ENCODE measurements at regions not wholly inside any gene's neighbourhood (a gene's known extent, or its start where the extent isn't known, plus 50 kb on each side); places are given as distances from the start of the nearest gene placed in this dataset.

GRCh38 chr16:79947771-79948170, 347.2 kb upstream of the MAF start:
- intact Hi-C loops (cut with micrococcal nuclease; ENCODE audit: unreplicated experiment): no loop called here
- Histone ChIP-seq H3K9me2 (ENCODE audit: insufficient read depth) (no peaks in the 10 kb centered on the region; the same call in none of the 2 replicates), H3K27me3 (ENCODE audit: insufficient read depth, low read depth) (peaks cover 38% of the 10 kb centered on the region), H3F3A (ENCODE audit: insufficient read depth, low read depth) (no peaks in the 10 kb centered on the region), H3K4me1 (replicated peaks; ENCODE audit: insufficient read depth) (no peaks in the 10 kb centered on the region), H2AFZ (no peak overlapping the region; the same call in 1 of the 2 replicates), H4K20me1 (ENCODE audit: insufficient read depth) (no peaks in the 10 kb centered on the region), H3K4me2 (no peak overlapping the region), H3K9me3 (ENCODE audit: insufficient read depth, low read depth) (no peaks in the 10 kb centered on the region; the same call in 1 of the 2 replicates), H3K79me2 (ENCODE audit: low read depth) (no peaks in the 10 kb centered on the region), H3K27ac (no peak overlapping the region), H3K36me3 (ENCODE audit: low read depth) (no peaks in the 10 kb centered on the region), H3K4me3 (no peak overlapping the region)
- no peak for DNase-seq
- TF ChIP-seq EZH2 (IDR thresholded peaks at IDR 0.05; ENCODE audit: low read depth): no peak
- no peak for TF ChIP-seq CTCF (conservative IDR thresholded peaks at IDR 0.05)
- CTCF ChIA-PET: no interaction called here
- POLR2A ChIA-PET (ENCODE audit: unreplicated experiment): no interaction called here
- BruUV-seq (replicated peaks): no TSS peak

GRCh38 chr16:79946252-79946651, 345.7 kb upstream of the MAF start:
- BruUV-seq (replicated peaks): no TSS peak
- no peak for TF ChIP-seq CTCF (conservative IDR thresholded peaks at IDR 0.05)
- TF ChIP-seq EZH2 (IDR thresholded peaks at IDR 0.05; ENCODE audit: low read depth): no peak
- no peaks in the 10 kb centered on the region for H4K20me1 ChIP-seq (ENCODE audit: insufficient read depth)
- no peaks in the 10 kb centered on the region for H3K4me1 ChIP-seq (replicated peaks; ENCODE audit: insufficient read depth)
- no peaks in the 10 kb centered on the region; the same call in none of the 2 replicates for H3K9me2 ChIP-seq (ENCODE audit: insufficient read depth)
- no peaks in the 10 kb centered on the region for H3K36me3 ChIP-seq (ENCODE audit: low read depth)
- H3K27ac ChIP-seq: no peak overlapping the region
- H2AFZ ChIP-seq: no peak overlapping the region
- H3F3A ChIP-seq (ENCODE audit: insufficient read depth, low read depth): no peaks in the 10 kb centered on the region
- no peaks in the 10 kb centered on the region; the same call in 1 of the 2 replicates for H3K9me3 ChIP-seq (ENCODE audit: insufficient read depth, low read depth)
- no peaks in the 10 kb centered on the region for H3K79me2 ChIP-seq (ENCODE audit: low read depth)
- intact Hi-C loops (cut with micrococcal nuclease; ENCODE audit: unreplicated experiment): no loop called here
- no peak overlapping the region for H3K4me2 ChIP-seq
- CTCF ChIA-PET: no interaction called here
- no peak for DNase-seq
- no peak overlapping the region for H3K4me3 ChIP-seq
- POLR2A ChIA-PET (ENCODE audit: unreplicated experiment): no interaction called here
- H3K27me3 ChIP-seq (ENCODE audit: insufficient read depth, low read depth): peaks cover 28% of the 10 kb centered on the region

- H3K27ac ChIP-seq: no peak overlapping the region
- no peak overlapping the region for H2AFZ ChIP-seq
- CTCF ChIA-PET: no interaction called here
- no peaks in the 10 kb centered on the region for H3F3A ChIP-seq (ENCODE audit: insufficient read depth, low read depth)
- no peaks in the 10 kb centered on the region for H3K4me1 ChIP-seq (replicated peaks; ENCODE audit: insufficient read depth)
- peaks cover 28% of the 10 kb centered on the region for H3K27me3 ChIP-seq (ENCODE audit: insufficient read depth, low read depth)
- H3K79me2 ChIP-seq (ENCODE audit: low read depth): no peaks in the 10 kb centered on the region
- DNase-seq: no peak
- no peaks in the 10 kb centered on the region; the same call in none of the 2 replicates for H3K9me2 ChIP-seq (ENCODE audit: insufficient read depth)
- TF ChIP-seq CTCF (conservative IDR thresholded peaks at IDR 0.05) (no peak), EZH2 (IDR thresholded peaks at IDR 0.05; ENCODE audit: low read depth) (no peak)
- intact Hi-C loops (cut with micrococcal nuclease; ENCODE audit: unreplicated experiment): no loop called here
- no peak overlapping the region for H3K4me2 ChIP-seq
- no peaks in the 10 kb centered on the region for H4K20me1 ChIP-seq (ENCODE audit: insufficient read depth)
- no peaks in the 10 kb centered on the region; the same call in 1 of the 2 replicates for H3K9me3 ChIP-seq (ENCODE audit: insufficient read depth, low read depth)
- BruUV-seq (replicated peaks): no TSS peak
- POLR2A ChIA-PET (ENCODE audit: unreplicated experiment): no interaction called here
- H3K36me3 ChIP-seq (ENCODE audit: low read depth): no peaks in the 10 kb centered on the region
- no peak overlapping the region for H3K4me3 ChIP-seq
These were observed 343.2 kb upstream of the MAF start for GRCh38 chr16:79943736-79944135.

All from PC-9 (cell line).